SKM-1 (cell line): ENCODE measurements at regions not wholly inside any gene's neighbourhood (a gene's known extent, or its start where the extent isn't known, plus 50 kb on each side); places are given as distances from the start of the nearest gene placed in this dataset.

Experiments used
- DNase-seq: peaks from one replicate; lab custom pipeline; 2025; ENCODE audit not compliant: unreplicated experiment; lab: John Stamatoyannopoulos, UW

DNA sequence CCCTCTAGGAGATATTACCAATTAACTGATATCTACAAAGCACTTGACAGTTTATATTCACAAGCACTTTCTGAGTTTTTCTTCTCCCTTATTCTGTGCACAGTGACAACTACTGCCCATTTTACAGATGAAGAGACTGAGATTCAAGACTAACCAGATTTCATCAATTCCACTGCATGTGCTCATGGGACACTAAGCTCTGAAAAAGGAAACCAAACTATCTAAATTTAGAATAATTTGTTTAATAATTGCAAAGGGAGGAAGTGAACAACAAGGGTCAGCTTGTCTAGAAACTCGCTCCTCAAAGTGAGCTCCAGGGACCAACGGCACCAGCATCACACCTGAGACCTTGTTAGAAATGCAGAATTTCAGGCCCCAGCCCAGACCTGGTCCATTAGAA lies 50.8 kb upstream of the MYLIP start:
- no peak for DNase-seq

DNA sequence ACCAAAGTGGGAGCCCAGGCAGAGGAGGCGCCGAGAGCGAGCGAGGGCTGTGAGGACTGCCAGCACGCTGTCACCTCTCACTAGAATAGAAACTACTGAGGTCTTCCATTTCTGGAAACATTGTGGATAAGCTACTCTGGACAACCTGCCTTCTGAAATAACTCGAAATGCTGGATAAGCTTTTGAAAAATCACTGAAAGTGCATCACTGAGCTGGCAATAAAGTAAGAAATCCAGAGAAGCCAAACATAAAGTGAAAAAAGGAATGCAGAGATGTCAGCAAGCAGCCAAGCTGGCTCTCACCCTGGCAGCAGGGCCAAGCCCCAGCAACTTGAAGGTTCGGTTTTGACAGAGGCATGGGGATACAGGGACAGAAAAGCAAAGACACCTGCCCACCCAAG lies 59.2 kb upstream of the MYLIP start:
- DNase-seq: no peak

DNA sequence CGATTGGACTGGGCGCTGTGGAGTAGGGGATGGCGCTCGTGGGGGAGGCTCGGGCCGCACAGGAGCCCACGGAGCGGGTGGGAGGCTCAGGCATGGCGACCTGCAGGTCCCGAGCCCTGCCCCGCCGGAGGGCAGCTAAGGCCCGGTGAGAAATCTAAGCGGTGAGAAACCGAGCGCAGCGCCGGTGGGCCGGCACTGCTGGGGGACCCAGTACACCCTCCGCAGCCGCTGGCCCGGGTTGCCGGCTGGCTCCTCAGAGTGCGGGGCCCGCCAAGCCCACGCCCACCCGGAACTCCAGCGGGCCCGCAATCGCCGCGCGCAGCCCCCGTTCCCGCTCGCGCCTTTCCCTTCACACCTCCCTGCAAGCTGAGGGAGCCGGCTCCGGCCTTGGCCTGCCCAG lies 59.7 kb upstream of the MYLIP start:
- DNase-seq: no peak

DNA sequence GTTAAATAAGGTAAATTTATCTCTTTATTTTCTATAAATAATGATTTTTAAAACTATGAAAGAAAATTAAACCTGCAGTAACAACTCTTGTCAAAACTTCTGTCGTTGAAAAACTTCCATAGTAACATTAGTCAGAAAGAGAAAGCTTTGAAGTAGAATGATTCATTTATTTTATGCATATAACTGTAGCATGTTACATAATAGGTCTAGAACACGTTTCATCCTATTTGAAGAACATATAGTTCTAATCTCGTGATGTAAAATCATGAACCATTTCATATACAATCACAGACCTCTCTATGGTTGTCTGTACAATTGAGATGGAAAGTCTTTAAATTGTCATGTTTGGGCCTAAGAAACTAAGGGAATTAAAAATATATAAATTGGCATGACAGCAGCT lies 61.3 kb upstream of the MYLIP start:
- DNase-seq: no peak

DNA sequence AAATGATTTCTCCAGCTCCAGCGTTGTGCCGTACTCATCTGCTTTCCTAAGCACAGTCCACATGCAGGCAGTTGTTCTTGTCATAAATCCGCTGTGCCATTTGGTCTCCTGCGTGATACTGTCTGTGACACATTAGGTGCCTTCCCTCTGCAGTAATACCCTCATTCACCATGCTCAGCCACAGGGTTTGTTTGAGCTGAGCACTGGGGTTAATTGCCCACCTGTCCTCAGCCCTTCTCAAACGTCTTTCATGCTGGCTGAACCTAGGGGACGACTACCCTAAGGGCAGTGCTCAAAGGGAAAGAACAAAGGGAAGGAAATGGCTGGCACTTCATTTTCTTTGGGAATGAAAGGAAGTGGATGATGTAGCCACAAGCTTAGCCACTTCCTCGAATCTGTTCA lies 64.2 kb upstream of the MYLIP start:
- DNase-seq: no peak

DNA sequence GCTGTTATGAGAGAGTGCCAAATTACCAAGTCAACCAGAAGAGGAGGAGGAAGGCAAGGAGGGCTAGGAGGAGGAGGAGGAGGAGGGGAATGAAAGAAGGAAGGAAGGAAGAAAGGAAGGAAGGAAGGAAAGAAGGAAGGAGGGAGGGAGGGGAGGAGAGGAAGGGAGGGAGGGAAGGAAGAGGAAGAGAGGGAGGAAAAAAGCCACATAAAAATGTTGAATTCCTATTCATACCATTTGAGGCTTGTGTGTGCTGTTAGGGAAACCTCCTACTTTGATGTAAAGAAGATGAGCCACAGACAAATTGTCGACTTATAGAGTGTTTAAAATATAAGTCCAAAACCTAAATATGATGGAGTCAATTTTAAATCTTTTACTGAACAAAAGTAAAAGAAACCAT lies 65.3 kb upstream of the MYLIP start:
- DNase-seq: no peak

DNA sequence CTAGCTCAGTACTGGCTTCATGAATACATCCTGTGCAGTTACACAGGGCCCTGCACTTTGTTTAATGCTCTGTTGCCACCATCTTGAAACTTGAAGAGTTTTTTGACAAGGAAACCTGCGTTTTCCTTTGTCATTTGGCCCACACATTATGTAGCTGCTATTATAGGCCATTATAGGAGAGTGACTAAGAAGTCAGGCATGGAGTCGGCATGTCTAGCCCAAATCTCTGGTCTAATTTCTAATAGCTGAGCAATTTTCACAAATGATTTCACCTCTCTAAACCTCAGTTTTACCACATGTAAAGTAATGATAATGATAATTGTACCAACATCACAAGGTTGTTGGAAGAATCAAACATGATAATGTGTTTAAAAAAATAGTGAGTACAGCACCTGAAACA lies 67.1 kb upstream of the MYLIP start:
- DNase-seq: no peak

DNA sequence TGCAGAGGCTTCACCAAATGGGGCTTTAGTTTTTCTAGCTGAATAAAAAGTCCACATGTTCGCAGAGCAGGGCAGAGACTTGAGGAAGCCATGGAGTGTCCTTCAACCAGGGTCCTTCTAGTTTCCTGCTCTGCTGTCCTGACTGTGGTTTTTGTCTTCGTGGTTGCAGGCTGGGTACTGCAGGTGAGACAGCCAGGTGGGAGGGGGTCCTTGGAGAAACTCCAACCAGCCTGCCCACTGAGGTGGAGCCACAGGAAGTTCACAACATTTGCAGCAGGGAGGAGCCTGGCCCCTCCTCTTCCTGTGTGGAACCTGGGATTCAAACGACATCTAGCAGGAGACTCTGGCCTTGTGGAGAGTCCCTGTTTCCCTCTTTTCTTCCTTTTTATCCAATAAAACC lies 68.8 kb upstream of the MYLIP start:
- no peak for DNase-seq

DNA sequence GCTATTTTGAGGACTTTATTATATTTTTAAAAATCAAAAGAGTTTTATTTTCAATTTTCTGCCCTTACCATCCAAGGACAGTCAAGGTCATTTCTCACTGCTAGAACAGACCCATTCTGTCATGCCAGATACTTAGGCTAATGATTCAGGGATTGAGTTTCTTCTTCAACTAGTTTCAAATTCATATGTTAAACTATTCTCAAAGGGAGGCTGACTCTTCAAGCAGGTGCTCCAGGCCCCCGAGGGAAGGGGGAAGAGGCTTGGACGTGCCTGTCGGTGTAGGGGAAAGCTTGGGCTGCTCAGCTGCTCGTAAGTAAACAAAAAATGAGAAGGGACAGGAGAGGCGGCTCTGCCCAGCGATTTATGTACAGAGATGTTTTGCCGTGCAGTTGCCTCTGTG lies 69.4 kb upstream of the MYLIP start:
- no peak for DNase-seq

DNA sequence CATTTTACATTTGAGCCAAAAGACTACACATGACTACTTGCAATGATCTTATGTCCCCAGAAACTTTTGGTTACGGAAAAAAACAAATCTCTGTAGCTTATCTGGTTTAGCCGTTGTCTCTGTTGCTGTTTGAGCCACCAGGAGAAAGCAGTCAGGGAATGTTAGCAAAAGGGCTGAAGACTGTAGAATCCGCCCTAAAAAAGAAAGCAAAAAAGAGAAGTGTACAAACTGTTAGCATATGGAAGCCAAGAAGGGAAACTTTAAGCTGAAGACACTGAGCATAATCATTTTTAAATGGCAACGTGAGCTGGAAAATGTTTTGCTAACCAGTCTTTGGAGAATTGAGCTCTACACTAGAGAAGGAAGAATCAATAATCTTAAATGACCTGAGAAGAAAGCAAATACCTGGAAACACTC lies 69.9 kb upstream of the MYLIP start:
- DNase-seq: no peak

DNA sequence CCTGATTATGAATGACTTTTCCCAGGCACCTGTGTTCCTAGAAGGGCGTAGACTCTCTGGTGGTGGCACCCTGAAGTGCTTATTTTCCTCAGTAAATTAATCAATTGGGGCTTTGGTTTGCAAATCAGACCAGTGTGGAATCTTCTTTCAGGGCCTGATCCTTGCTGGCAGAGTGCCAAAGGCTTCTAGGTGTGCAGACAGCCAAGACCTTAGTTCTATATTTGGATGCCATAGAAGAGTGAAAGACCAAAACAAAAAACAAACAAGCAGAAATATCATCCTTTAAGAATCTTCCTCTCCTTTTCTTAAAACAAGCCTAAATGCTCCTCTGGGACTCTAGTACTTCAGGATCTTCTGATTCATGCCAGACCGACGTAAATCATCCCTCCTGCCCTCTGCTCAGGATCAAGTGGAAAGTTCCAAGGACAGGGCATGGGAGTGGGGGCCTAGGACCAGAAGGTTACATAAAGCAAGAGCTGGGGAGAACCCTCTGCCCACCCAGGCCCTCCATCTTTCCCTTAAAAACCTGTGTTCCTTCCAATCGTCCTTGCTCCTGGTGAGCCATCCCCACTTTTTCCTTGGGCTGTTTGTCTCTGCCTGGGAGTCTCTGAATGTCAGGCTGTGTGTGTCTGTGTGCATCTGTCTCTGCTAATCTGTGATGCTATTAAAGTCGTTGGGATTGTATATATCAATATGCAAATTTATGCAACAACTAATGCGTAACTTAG lies 70.5 kb upstream of the MYLIP start:
- DNase-seq: no peak

DNA sequence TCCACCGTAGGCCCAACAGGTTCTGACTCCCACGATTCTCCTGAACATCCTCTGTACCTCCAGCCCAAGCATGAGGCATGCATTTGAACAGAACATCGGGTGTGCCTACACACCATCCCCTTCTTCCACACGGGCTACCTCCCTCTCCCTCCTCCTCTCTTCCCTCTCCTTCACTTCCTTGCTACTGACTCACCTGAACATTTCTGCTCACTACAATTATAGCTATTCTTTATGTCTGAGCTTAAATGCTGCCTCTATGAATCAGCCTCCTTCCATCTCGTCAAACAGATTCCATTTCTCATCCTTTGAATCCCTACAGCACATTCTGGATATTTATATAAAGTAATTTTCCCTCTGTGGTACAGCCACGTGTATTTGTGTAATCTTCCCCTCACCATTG lies 71.4 kb upstream of the MYLIP start:
- DNase-seq: no peak

DNA sequence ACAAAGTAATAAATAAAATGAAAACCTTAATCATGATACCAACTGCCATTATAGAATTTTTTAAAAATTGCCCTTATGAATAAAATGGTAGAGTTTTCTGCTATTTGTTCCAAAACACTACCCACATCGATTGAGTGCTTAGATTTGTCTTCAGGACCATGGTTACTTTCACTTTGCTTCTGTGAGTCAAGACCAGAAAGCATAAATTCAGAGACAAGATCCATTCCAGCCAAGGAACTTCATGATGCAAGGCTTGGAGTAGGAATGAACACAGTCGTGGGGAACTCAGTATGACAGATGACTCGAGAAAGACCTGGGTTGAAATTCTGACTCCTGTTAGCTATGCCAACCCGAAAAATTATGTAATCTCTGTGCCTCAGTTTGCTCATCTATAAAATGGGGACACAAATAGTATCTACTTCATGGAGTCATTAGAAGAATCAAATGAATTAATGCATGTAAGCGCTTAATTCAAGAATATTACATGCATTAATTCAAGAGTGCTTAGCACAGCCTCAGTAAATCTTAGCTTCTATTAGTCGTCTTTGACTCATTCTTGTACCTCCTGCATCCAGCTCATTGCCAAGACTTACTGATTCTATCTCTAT lies 72.5 kb upstream of the MYLIP start:
- no peak for DNase-seq

DNA sequence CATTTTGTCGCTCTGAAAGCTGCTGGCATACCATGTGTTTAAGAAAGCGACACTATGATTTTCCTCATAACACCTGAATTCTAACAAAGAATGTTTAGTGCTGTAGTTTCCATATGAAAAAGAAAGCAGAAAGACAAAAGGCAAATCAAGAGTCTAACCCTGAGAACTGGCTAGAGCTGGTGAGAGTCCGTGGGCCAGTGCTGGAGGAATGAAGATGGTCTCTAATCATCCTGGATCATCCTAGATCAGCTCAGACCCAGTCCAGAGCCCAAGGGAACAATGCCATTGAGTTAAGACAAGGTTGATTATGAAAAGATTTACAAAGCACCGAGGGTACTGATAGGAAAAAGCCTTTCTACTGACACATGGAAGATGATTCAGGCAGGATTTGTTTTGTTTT lies 73.0 kb upstream of the MYLIP start:
- DNase-seq: no peak

DNA sequence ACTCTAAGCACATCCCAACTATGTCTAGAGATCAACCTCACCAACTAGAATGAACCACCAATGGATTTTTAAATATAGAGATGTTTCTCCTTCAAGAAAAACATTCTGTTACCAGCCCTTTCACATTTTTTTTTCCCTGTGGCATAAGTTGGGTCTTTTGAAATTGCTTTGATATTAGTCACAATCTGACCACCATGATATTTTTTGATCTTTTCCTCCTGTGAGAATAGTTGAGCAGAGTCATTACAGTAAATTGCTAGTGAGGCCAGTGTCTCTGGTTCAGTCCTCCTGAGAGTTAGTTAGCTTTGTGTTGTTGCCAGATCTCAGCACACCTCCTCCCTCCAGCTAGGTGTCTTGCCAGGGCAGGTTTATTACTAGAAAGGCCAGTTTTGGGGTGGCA lies 79.7 kb upstream of the MYLIP start:
- no peak for DNase-seq

DNA sequence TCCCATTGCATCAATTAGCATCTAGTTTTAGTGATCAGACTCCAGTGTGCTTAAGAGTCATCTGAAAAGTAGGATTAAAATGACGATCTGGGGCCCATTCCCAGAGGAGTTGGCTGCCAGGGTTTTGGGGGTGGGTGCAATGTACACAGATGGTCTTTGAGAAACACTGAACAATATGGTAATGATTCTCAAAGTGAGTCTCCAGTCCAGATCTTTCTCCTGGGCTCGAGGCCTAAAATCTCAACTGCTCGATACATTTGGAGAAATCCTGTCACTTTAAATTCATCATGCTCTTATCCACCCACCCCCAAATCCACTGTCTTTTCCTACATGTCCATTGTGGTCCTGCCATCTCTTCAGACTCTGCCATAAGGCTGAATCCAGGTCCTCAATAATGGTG lies 80.7 kb upstream of the MYLIP start:
- DNase-seq: no peak

DNA sequence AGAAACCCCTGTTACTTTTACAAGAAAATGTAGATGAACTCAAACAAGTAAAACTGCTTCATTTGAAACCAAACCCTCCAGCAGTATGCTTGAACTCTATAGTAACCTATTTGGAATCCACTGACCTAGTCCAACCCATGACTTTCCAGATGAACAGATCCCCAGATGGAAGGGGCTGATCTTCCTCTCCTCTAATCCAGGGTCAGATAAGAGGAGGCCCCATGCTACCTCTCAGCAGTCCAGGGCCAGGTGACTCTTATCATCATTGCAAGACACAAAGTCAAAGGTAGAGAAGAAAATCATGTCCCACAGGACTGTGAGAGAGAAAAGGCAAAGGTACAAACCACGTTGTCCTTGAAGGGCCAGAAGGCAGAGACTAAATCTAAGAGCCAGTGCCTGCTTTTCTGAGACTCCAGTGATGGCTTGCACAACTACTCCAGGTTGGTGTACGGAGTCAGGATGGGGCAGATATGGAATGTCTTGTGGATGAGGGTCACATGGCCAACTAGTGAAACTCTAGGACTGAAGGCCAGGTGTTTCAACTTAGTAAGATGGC lies 81.4 kb upstream of the MYLIP start:
- DNase-seq: no peak

DNA sequence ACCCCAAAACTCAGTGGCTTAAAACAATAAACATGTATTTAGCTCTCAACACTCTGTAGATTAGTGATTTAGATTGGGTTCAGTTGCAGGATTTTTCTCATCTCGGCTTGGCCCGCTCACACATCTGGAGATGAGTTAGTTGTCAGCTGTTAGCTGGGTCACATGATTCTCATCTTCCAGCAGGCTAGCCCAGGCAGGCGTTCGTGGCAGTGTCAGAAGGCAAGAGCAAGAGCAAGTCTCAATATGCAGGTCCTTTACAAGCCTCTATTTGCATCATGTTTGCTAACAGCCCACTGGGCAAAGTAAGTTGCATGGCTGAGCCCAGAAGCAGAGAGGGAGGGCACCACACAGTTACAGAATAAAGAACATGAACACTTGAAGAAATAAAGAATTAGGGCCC lies 83.6 kb upstream of the MYLIP start:
- DNase-seq: no peak

DNA sequence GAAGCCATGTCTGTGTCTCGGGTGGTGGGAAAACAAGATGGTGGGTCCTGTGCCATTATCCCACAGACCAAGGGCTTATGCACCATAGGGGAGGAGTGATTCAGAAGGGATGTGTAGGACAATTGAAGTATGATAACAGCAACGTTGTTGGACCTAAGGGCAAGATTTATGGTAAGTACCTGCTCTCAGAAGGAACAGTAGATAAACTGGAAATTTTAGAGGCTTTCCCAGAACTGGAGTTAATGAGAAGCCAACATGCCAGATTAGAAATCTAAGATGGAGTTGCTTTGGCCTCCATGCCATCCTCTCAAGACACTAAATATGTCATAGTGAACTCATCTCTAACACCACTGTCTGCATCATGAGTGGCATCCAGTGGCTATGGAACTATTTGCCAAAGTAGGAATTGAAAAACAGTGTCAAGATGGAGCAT lies 84.7 kb upstream of the MYLIP start:
- DNase-seq: no peak

DNA sequence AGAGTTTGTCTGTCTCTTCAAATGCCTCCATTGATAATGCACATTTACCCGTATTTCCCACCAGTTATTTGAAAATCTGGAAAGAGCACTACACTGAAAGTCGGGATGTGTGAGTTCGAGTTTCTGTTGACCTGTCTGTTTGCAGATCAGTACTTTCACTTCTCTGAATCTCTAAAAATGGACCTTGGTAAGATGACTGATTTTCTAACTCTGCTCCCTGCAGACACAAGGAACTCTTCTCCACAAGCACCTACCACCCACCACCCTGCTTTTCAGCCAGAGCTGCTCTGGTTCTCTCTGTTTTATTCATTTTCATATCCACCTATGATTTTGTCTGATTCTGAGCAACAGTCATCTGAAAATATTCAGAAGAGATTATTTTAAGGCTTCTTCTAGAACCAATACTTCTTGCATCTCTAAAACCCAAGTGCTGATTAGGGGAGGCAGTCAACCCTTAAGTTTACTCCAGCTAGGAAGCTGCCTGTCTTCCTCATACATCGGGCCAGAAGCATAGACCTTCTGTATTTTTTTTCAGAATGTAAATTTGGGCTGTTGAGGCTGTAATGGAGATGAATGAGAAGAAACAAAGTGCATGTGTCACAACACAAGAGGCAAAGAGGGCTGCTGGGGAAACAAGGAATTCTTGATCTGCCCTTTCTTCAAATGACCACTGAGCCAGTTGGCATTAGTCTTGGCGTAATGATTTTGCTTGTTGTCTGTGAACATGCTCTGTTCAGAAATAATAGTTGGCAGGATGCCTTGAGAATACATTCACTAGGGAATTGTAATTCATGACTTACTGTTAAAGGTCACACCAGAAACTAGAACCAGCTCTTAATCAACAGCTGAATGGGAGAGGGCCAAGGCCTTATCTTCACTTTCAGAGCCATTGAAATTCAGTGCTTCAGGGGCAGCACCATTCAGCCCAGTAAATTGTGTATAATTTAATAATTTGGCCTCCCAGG lies 85.4 kb upstream of the MYLIP start:
- no peak for DNase-seq

DNA sequence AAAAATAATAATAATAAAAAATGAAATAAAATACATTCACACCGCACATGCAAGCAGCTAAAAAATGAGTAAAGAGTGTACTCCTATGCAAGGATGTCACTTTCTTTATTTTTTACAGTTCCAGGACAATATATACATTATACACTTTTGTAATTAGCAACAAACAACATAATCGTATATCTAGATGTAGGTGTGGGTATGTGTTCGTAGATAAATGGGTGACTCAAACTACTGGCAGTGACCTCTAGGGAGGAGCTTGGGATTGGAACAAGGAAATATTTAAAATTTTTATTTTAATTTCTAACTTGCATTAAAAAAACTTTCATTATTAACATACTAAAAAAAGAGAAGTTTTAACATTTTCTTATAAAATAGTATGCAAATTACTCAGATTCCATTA lies 86.1 kb upstream of the MYLIP start:
- DNase-seq: no peak

DNA sequence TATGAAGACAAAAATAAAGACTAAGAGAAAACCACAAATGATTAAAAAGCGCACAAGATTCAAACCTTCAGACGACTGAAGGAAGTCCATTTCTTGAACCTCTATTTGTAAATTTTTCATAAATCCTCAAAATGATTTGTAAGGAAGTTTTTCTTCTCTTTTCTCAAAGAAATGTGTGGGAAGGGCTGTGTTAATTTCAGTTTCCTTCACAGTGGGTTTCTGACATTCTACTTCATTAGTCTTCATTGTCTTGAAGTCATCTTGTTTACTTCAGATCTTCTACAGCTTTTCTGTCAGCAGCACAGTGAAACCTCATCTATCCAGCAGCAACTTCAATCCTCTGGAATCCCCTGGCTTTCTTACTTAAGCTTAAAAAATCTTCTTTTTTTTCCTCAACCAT lies 87.6 kb upstream of the MYLIP start:
- DNase-seq: no peak
